Kidney epithelial cell (primary cell): ENCODE measurements at regions not wholly inside any gene's neighbourhood (a gene's known extent, or its start where the extent isn't known, plus 50 kb on each side); places are given as distances from the start of the nearest gene placed in this dataset.

Source experiments
- DNase-seq: peaks from one replicate; pipeline ENCODE4 v3.0.0-alpha.2; 2010; ENCODE audit warnings: low read depth
- H3K27me3 ChIP-seq: 2 replicates; pipeline ENCODE4 v1.6.0; 2011; ENCODE audit warnings: low read length; ENCODE audit not compliant: control insufficient read depth, insufficient read depth
- H3K36me3 ChIP-seq: 2 replicates; pipeline ENCODE4 v1.5.1; 2011; ENCODE audit warnings: low read length; ENCODE audit not compliant: control insufficient read depth, insufficient read depth
- H3K4me3 ChIP-seq: 2 replicates; pipeline ENCODE4 v1.5.1; 2011; ENCODE audit warnings: low read depth, mild to moderate bottlenecking, control low read depth, low read length
- TF ChIP-seq, protein P1 (sequence below): IDR thresholded peaks from 2 replicates; pipeline ENCODE4 v1.5.1; 2011; ENCODE audit warnings: mild to moderate bottlenecking, moderate library complexity, low read length, control low read depth, inconsistent platforms; ENCODE audit not compliant: insufficient read depth, poor library complexity, severe bottlenecking

DNA sequence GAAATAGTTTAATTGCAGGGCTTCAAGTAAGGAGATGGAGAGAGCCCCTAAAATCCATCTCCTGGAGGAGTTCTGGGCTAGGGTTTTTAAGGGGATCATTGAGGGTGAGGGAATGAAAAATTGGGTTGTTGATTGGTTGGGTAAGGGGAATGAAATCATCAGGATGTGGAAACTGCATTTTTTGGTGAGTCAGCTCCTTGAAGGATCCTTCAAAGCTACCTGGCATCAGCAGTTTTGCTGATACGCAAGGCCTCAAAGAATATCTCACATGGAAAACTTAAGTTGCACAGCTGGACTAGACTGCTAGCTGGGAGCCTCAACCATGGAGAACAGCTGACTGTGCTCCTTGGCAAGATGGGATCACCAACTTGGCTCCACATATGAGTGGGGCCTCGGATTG lies 136.7 kb downstream of the FGF10 start:
- TF ChIP-seq, protein P1, sequence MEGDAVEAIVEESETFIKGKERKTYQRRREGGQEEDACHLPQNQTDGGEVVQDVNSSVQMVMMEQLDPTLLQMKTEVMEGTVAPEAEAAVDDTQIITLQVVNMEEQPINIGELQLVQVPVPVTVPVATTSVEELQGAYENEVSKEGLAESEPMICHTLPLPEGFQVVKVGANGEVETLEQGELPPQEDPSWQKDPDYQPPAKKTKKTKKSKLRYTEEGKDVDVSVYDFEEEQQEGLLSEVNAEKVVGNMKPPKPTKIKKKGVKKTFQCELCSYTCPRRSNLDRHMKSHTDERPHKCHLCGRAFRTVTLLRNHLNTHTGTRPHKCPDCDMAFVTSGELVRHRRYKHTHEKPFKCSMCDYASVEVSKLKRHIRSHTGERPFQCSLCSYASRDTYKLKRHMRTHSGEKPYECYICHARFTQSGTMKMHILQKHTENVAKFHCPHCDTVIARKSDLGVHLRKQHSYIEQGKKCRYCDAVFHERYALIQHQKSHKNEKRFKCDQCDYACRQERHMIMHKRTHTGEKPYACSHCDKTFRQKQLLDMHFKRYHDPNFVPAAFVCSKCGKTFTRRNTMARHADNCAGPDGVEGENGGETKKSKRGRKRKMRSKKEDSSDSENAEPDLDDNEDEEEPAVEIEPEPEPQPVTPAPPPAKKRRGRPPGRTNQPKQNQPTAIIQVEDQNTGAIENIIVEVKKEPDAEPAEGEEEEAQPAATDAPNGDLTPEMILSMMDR, result no peak
- Histone ChIP-seq H3K36me3 (no peaks in the 10 kb centered on the region), H3K27me3 (no peaks in the 10 kb centered on the region), H3K4me3 (no peak overlapping the region)
- no peak for DNase-seq

DNA sequence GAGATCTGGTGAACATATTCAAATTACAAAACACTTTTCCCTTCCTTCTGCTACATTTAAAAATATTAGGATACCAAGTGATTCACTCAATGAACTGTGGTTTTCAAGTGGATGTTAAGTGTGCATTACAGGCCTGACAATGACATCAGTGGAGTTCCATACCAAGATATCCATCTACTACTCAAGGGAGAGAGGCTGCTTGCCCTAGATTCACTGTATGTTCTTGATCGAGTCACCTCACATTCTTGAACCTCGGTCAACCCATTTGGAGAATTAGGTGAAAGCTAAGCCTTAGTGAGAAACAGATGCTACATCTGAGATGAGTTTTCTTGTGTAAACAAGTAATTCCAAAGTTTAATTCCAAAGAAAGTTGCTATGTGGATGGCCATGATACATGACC lies 142.2 kb downstream of the FGF10 start:
- H3K36me3 ChIP-seq, result no peaks in the 10 kb centered on the region
- H3K4me3 ChIP-seq, result no peak overlapping the region
- H3K27me3 ChIP-seq, result no peaks in the 10 kb centered on the region
- TF ChIP-seq, protein P1, result no peak
- DNase-seq, result no peak

- Histone ChIP-seq H3K36me3 (no peaks in the 10 kb centered on the region), H3K27me3 (no peaks in the 10 kb centered on the region), H3K4me3 (no peak overlapping the region)
- TF ChIP-seq, protein P1, result no peak
- DNase-seq, result no peak
Measured at GRCh38 chr5:44245935-44246334, 143.3 kb downstream of the FGF10 start.

DNA sequence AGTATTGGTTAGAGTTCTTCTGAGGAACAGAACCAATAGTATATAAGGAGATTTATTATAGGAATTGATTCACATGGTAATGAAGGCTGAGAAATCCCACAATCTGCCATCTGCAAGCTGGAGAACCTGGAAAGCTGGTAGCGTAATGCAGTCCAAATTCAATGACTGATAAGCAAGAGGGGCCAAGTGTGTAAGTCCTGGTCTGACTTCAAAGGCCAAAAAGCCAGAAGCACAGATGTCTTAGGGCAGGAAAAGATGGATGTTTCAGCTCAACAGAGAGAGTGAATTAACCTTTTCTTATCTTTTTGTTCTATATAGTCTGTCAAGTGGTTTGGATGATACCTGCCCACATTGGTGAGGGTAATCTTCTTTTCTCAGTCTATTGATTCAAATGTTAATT lies 146.4 kb downstream of the FGF10 start:
- no peak for DNase-seq
- Histone ChIP-seq H3K4me3 (no peak overlapping the region), H3K27me3 (no peaks in the 10 kb centered on the region), H3K36me3 (no peaks in the 10 kb centered on the region)
- TF ChIP-seq, protein P1, result no peak

- no peaks in the 10 kb centered on the region for H3K36me3 ChIP-seq
- no peak for DNase-seq
Measured at GRCh38 chr5:44236040-44236439, 153.2 kb downstream of the FGF10 start.

GRCh38 chr5:44233691-44234090 lies 155.5 kb downstream of the FGF10 start:
- TF ChIP-seq, protein P1, result no peak
- Histone ChIP-seq H3K4me3 (no peak overlapping the region), H3K27me3 (no peaks in the 10 kb centered on the region), H3K36me3 (no peaks in the 10 kb centered on the region)
- DNase-seq, result no peak

More at GRCh38 chr5:44236040-44236439, 153.2 kb downstream of the FGF10 start:
- TF ChIP-seq, protein P1, result no peak
- Histone ChIP-seq H3K27me3 (no peaks in the 10 kb centered on the region), H3K4me3 (no peak overlapping the region)
